ENCODE measurements at regions not wholly inside any gene's neighbourhood (a gene's known extent, or its start where the extent isn't known, plus 50 kb on each side); places are given as distances from the start of the nearest gene placed in this dataset.

- CTCF ChIA-PET, result no interaction called here
Measured at GRCh38 chr18:37852464-37852863, 286.9 kb upstream of the CELF4 start.

GRCh38 chr18:37847544-37847943 is 281.9 kb upstream of the CELF4 start:
- Histone ChIP-seq H3K4me1 (ENCODE audit: insufficient read depth, low read length) (no peaks in the 10 kb centered on the region), H3K4me3 (ENCODE audit: low read length) (no peak overlapping the region), H2AFZ (ENCODE audit: low read length) (no peak overlapping the region), H3K4me2 (ENCODE audit: low read length) (no peak overlapping the region), H3K9me3 (ENCODE audit: low read length) (no peaks in the 10 kb centered on the region), H3K27ac (ENCODE audit: low read length) (no peak overlapping the region), H3K9ac (ENCODE audit: low read length) (no peak overlapping the region), H3K79me2 (ENCODE audit: low read length) (no peaks in the 10 kb centered on the region), H3K36me3 (ENCODE audit: low read depth, low read length) (no peaks in the 10 kb centered on the region), H3K27me3 (ENCODE audit: low read length) (no peaks in the 10 kb centered on the region), H4K20me1 (ENCODE audit: low read length) (no peaks in the 10 kb centered on the region), H3K9me2 (replicated peaks; ENCODE audit: low read length) (no peaks in the 10 kb centered on the region), H3F3A (ENCODE audit: low read length, unreplicated experiment) (no peaks in the 10 kb centered on the region)
- ChIA-PET POLR2A (ENCODE audit: unreplicated experiment) (no interaction called here), CTCF (no interaction called here)
- intact Hi-C loops (cut with micrococcal nuclease), result no loop called here
- no peak for DNase-seq
- no peak for TF ChIP-seq EZH2 (IDR thresholded peaks at IDR 0.05; ENCODE audit: low read length, unreplicated experiment)
- no peak for TF ChIP-seq CTCF (conservative IDR thresholded peaks at IDR 0.05; ENCODE audit: low read depth, low read length)
- no peak for TF ChIP-seq EZH2phosphoT487 (IDR thresholded peaks at IDR 0.05; ENCODE audit: borderline replicate concordance, low read length)
- no TSS peak for BruUV-seq (replicated peaks)
- no peak for ATAC-seq

More at GRCh38 chr18:37852464-37852863, 286.9 kb upstream of the CELF4 start:
- no peaks in the 10 kb centered on the region for H3K9me3 ChIP-seq (ENCODE audit: low read length)
- ATAC-seq (no peak), DNase-seq (no peak)
- H3K36me3 ChIP-seq (ENCODE audit: low read depth, low read length), result no peaks in the 10 kb centered on the region
- H3K27ac ChIP-seq (ENCODE audit: low read length), result no peak overlapping the region
- no peak overlapping the region for H3K4me2 ChIP-seq (ENCODE audit: low read length)
- no peaks in the 10 kb centered on the region for H3K9me2 ChIP-seq (replicated peaks; ENCODE audit: low read length)
- no peak for TF ChIP-seq EZH2phosphoT487 (IDR thresholded peaks at IDR 0.05; ENCODE audit: borderline replicate concordance, low read length)
- no peak for TF ChIP-seq CTCF (conservative IDR thresholded peaks at IDR 0.05; ENCODE audit: low read depth, low read length)
- TF ChIP-seq EZH2 (IDR thresholded peaks at IDR 0.05; ENCODE audit: low read length, unreplicated experiment), result no peak
- no peaks in the 10 kb centered on the region for H3K79me2 ChIP-seq (ENCODE audit: low read length)
- no peak overlapping the region for H3K4me3 ChIP-seq (ENCODE audit: low read length)
- no peaks in the 10 kb centered on the region for H3K27me3 ChIP-seq (ENCODE audit: low read length)
- no peak overlapping the region for H2AFZ ChIP-seq (ENCODE audit: low read length)
- H3F3A ChIP-seq (ENCODE audit: low read length, unreplicated experiment), result no peaks in the 10 kb centered on the region
- H3K9ac ChIP-seq (ENCODE audit: low read length), result no peak overlapping the region
- POLR2A ChIA-PET (ENCODE audit: unreplicated experiment), result no interaction called here
- H4K20me1 ChIP-seq (ENCODE audit: low read length), result no peaks in the 10 kb centered on the region
- BruUV-seq (replicated peaks), result no TSS peak
- intact Hi-C loops (cut with micrococcal nuclease), result no loop called here
- no peaks in the 10 kb centered on the region for H3K4me1 ChIP-seq (ENCODE audit: insufficient read depth, low read length)

GRCh38 chr18:37846996-37847395 is 281.4 kb upstream of the CELF4 start:
- Histone ChIP-seq H3K4me2 (ENCODE audit: low read length) (no peak overlapping the region), H3K36me3 (ENCODE audit: low read depth, low read length) (no peaks in the 10 kb centered on the region), H3K9ac (ENCODE audit: low read length) (no peak overlapping the region), H4K20me1 (ENCODE audit: low read length) (no peaks in the 10 kb centered on the region), H3K79me2 (ENCODE audit: low read length) (no peaks in the 10 kb centered on the region), H3K4me1 (ENCODE audit: insufficient read depth, low read length) (no peaks in the 10 kb centered on the region), H2AFZ (ENCODE audit: low read length) (no peak overlapping the region), H3K27ac (ENCODE audit: low read length) (no peak overlapping the region), H3K9me2 (replicated peaks; ENCODE audit: low read length) (no peaks in the 10 kb centered on the region), H3F3A (ENCODE audit: low read length, unreplicated experiment) (no peaks in the 10 kb centered on the region), H3K9me3 (ENCODE audit: low read length) (no peaks in the 10 kb centered on the region), H3K27me3 (ENCODE audit: low read length) (no peaks in the 10 kb centered on the region), H3K4me3 (ENCODE audit: low read length) (no peak overlapping the region)
- no peak for TF ChIP-seq EZH2phosphoT487 (IDR thresholded peaks at IDR 0.05; ENCODE audit: borderline replicate concordance, low read length)
- no peak for TF ChIP-seq EZH2 (IDR thresholded peaks at IDR 0.05; ENCODE audit: low read length, unreplicated experiment)
- TF ChIP-seq CTCF (conservative IDR thresholded peaks at IDR 0.05; ENCODE audit: low read depth, low read length), result no peak
- POLR2A ChIA-PET (ENCODE audit: unreplicated experiment), result no interaction called here
- CTCF ChIA-PET, result no interaction called here
- no TSS peak for BruUV-seq (replicated peaks)
- DNase-seq (no peak), ATAC-seq (no peak)
- intact Hi-C loops (cut with micrococcal nuclease), result no loop called here
